Neural progenitor cell (in vitro differentiated cells): ENCODE measurements at regions not wholly inside any gene's neighbourhood (a gene's known extent, or its start where the extent isn't known, plus 50 kb on each side); places are given as distances from the start of the nearest gene placed in this dataset.

Experiments
- EZH2 ChIP-seq: fragments of 200-600 bp; sonication (generic); IDR thresholded peaks from 2 replicates; pipeline ENCODE4 v1.6.1; 2017; ENCODE audit warnings: antibody characterized with exemption, mild to moderate bottlenecking, moderate library complexity
- EZH2phosphoT487 ChIP-seq: fragments of 200-600 bp; sonication (generic); IDR thresholded peaks from 2 replicates; pipeline ENCODE4 v1.6.1; 2017; ENCODE audit warnings: antibody characterized with exemption
- TF ChIP-seq, protein P1 (sequence below): fragments of 200-600 bp; sonication (generic); IDR thresholded peaks from 2 replicates; pipeline ENCODE4 v1.5.1; 2017; ENCODE audit warnings: antibody characterized with exemption, mild to moderate bottlenecking

DNA sequence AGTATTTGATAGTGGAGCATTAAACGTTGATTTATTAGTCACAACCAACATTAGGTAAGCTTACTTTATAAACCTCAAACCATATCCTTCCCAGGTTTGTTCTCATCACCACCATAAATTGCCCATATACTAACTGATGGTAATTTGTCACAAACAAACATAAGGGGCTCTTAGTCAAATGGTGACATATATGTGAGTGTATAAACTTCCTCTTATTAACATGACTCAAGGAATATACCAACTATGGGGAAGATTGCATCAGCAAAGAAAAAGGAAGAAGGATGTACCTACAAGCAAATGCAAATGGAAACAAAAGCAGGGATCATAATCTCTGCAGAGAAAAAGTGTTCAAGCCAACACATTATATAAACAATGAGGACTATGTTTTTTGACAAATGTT lies 418.2 kb upstream of the AKR1E2 start:
- TF ChIP-seq, protein P1, sequence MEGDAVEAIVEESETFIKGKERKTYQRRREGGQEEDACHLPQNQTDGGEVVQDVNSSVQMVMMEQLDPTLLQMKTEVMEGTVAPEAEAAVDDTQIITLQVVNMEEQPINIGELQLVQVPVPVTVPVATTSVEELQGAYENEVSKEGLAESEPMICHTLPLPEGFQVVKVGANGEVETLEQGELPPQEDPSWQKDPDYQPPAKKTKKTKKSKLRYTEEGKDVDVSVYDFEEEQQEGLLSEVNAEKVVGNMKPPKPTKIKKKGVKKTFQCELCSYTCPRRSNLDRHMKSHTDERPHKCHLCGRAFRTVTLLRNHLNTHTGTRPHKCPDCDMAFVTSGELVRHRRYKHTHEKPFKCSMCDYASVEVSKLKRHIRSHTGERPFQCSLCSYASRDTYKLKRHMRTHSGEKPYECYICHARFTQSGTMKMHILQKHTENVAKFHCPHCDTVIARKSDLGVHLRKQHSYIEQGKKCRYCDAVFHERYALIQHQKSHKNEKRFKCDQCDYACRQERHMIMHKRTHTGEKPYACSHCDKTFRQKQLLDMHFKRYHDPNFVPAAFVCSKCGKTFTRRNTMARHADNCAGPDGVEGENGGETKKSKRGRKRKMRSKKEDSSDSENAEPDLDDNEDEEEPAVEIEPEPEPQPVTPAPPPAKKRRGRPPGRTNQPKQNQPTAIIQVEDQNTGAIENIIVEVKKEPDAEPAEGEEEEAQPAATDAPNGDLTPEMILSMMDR: no peak
- no peak for TF ChIP-seq EZH2
- no peak for TF ChIP-seq EZH2phosphoT487
